BE2C (cell line): ENCODE measurements at regions not wholly inside any gene's neighbourhood (a gene's known extent, or its start where the extent isn't known, plus 50 kb on each side); places are given as distances from the start of the nearest gene placed in this dataset.

Experiments used
- DNase-seq: peaks from one replicate; pipeline ENCODE4 v3.0.0-alpha.2; 2020
- H3K27me3 ChIP-seq: fragments of 250-450 bp; sonication (Bioruptor Pico); 2 replicates; pipeline ENCODE4 v1.5.1; 2020; ENCODE audit warnings: mild to moderate bottlenecking
- H3K36me3 ChIP-seq: fragments of 250-450 bp; sonication (Bioruptor Pico); 2 replicates; pipeline ENCODE4 v1.5.1; 2020; ENCODE audit warnings: mild to moderate bottlenecking
- H3K4me1 ChIP-seq: fragments of 250-450 bp; sonication (Bioruptor Pico); 2 replicates; pipeline ENCODE4 v1.5.1; 2020
- H3K4me3 ChIP-seq: 2 replicates; pipeline ENCODE4 v1.5.1; 2011; ENCODE audit warnings: low read depth, low read length
- H3K9me3 ChIP-seq: fragments of 250-450 bp; sonication (Bioruptor Pico); 2 replicates; pipeline ENCODE4 v1.5.1; 2020
- CTCF ChIP-seq: IDR thresholded peaks from 2 replicates; pipeline ENCODE4 v1.5.1; 2012; ENCODE audit warnings: mild to moderate bottlenecking, low read depth, low read length

- Histone ChIP-seq H3K9me3 (no peaks in the 10 kb centered on the region), H3K27me3 (no peaks in the 10 kb centered on the region), H3K4me1 (peaks cover 9% of the 10 kb centered on the region), H3K36me3 (no peaks in the 10 kb centered on the region), H3K4me3 (no peak overlapping the region)
- DNase-seq, result no peak
- TF ChIP-seq CTCF, result no peak
Measured at GRCh38 chr1:234760303-234760723, 150.3 kb upstream of the IRF2BP2 start.

DNA sequence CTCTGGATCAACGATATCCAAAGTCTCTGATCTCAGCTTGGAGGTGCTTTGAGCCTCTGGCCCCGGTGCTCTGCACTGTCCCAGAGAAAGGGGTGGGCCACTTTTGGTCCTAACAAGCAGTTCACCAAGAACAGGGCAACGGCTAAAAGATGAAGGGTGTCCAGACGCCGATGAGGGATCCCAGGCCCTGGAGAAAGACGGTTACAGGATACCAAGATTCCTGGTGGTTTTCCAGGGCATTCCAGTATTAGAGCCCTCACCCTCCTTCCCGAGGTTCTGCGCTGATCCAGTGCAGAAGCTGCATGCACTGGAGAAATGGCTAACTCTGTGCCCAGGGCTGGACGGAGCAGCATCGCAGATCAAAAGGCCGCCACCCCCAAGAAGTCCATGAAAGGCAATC is 149.9 kb upstream of the IRF2BP2 start:
- Histone ChIP-seq H3K9me3 (no peaks in the 10 kb centered on the region), H3K4me3 (no peak overlapping the region), H3K36me3 (no peaks in the 10 kb centered on the region), H3K4me1 (peaks cover 12% of the 10 kb centered on the region), H3K27me3 (no peaks in the 10 kb centered on the region)
- DNase-seq, result no peak
- no peak for TF ChIP-seq CTCF

DNA sequence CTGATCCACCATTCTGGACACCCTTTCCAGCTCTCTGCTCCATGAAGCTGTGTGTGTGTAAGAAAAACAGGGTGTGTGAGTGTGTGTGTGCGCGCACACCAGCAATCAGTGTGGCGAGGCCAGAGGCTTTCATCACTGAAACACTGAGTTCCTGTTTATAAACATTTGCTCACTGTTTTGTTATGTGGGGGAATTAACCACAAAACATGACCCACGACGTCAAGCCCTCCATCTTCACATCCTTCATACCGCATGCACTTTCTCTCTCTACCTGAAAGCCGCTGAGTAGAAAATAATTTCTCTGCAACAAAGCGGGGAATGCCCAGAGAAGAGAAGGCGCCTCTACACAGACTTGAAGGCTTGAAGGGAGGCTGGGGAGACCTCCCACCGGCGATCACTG is 148.9 kb upstream of the IRF2BP2 start:
- H3K9me3 ChIP-seq, result no peaks in the 10 kb centered on the region
- no peak for TF ChIP-seq CTCF
- no peak for DNase-seq
- H3K4me3 ChIP-seq, result no peak overlapping the region
- H3K4me1 ChIP-seq, result peaks cover 12% of the 10 kb centered on the region
- H3K36me3 ChIP-seq, result no peaks in the 10 kb centered on the region
- H3K27me3 ChIP-seq, result no peaks in the 10 kb centered on the region

DNA sequence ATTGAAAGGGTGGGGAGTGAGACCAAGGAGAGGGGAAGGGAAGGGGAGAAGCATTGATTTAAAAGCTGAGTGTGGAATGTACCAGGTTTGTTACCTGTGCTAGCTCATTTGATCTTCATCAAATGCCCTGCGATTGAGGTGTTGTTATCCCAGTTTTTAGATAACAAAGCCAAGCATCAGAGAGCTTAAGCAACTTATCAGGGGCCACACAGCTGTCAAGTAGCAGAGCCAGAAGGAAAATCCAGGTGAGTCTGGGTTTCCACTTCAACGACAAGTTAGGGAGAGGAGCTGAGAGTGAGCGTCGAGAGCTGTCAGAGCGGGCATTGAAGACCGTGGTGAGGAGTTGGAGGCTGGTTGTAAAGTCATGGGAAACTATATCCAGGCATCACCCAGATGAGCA is 146.9 kb upstream of the IRF2BP2 start:
- no peak for DNase-seq
- TF ChIP-seq CTCF, result no peak
- H3K36me3 ChIP-seq, result no peaks in the 10 kb centered on the region
- no peaks in the 10 kb centered on the region for H3K9me3 ChIP-seq
- no peak overlapping the region for H3K4me3 ChIP-seq
- H3K27me3 ChIP-seq, result no peaks in the 10 kb centered on the region
- peaks cover 12% of the 10 kb centered on the region for H3K4me1 ChIP-seq

GRCh38 chr1:234756066-234756774 is 146.2 kb upstream of the IRF2BP2 start:
- H3K36me3 ChIP-seq, result no peaks in the 10 kb centered on the region
- no peaks in the 10 kb centered on the region for H3K27me3 ChIP-seq
- peaks cover 12% of the 10 kb centered on the region for H3K4me1 ChIP-seq
- no peak for DNase-seq
- H3K9me3 ChIP-seq, result no peaks in the 10 kb centered on the region
- no peak overlapping the region for H3K4me3 ChIP-seq
- TF ChIP-seq CTCF, result no peak

DNA sequence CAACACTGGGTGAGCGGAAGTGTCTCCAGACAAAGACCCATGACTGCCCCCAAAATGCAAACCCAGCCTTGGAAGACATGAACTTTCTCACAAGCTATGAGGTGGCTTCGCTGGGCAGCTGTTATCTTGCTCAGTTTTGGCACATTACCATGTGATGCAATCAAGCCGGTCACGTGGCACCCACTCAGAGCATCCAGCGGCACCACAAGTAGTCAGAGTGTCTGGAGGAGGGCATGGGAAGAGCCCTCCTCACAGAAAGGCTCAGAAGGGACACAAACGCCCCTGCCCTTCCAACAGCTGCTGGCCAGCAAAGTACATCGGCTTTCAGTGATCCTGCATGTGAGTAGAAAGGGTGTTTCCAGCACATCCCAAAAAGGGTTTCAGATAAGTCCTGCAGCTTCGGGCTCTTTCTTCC is 145.5 kb upstream of the IRF2BP2 start:
- Histone ChIP-seq H3K36me3 (no peaks in the 10 kb centered on the region), H3K4me3 (no peak overlapping the region), H3K27me3 (no peaks in the 10 kb centered on the region), H3K9me3 (no peaks in the 10 kb centered on the region), H3K4me1 (peaks cover 12% of the 10 kb centered on the region)
- no peak for TF ChIP-seq CTCF
- DNase-seq, result peak; percentile 67
